ENCODE measurements at regions not wholly inside any gene's neighbourhood (a gene's known extent, or its start where the extent isn't known, plus 50 kb on each side); places are given as distances from the start of the nearest gene placed in this dataset.

DNA sequence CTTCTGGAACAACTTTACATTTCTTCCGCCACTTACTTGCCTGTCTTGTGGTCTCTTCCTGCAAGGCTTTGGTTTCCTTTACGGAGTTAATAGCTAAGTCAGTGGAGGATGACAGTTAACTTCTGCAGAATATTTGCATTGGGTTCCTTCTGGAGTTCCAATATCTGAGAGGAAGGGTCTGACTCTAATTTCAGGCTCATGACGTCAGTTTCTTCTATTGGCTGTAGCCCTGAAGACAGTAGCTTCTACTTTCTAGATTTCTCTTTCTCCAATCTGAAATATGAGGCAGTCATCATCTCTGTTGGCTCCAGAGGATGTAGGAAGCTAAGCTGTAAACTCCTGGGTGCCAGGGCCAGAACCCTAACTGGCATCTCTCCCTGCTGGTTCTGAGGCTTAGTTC is 76.7 kb downstream of the FRMPD3 start:
- Histone ChIP-seq H3K56ac (replicated peaks; ENCODE audit: insufficient read length, low read depth, low read length) (no peak overlapping the region), H3K23me2 (ENCODE audit: low read depth, low read length) (no peaks in the 10 kb centered on the region), H3K4ac (replicated peaks; ENCODE audit: insufficient read length, low read depth, low read length) (no peak overlapping the region), H4K91ac (replicated peaks; ENCODE audit: insufficient read length, low read length) (no peak overlapping the region), H4K8ac (ENCODE audit: extremely low read depth, insufficient read depth, low read length) (no peak overlapping the region), H3K14ac (ENCODE audit: insufficient read length) (no peak overlapping the region), H2AK5ac (ENCODE audit: low read depth, low read length) (no peak overlapping the region), H3K9me3 (ENCODE audit: insufficient read depth in 2 of 2, low read depth in 1 of 2, low read length in 1 of 2) (no peaks in the 10 kb centered on the region), H2AFZ (ENCODE audit: low read length) (no peak overlapping the region), H3K9ac (replicated peaks in 1 of 4; ENCODE audit: extremely low read depth in 1 of 4, low read depth in 3 of 4, low read length in 3 of 4) (no peak overlapping the region), H3K4me3 (ENCODE audit: extremely low read depth in 1 of 4, insufficient read depth in 2 of 4, low read depth in 3 of 4, low read length in 4 of 4) (no peak overlapping the region), H2BK120ac (replicated peaks; ENCODE audit: low read depth, low read length) (no peak overlapping the region), H3K27me3 (replicated peaks in 1 of 4; ENCODE audit: control insufficient read depth in 3 of 4, extremely low read depth in 1 of 4, insufficient read depth in 3 of 4, low read length in 3 of 4) (no peaks in the 10 kb centered on the region), H2BK5ac (ENCODE audit: low read depth, low read length) (no peak overlapping the region), H4K20me1 (replicated peaks in 1 of 2; ENCODE audit: control insufficient read depth in 1 of 2, insufficient read depth in 2 of 2, low read length in 2 of 2) (no peaks in the 10 kb centered on the region), H3K4me2 (ENCODE audit: insufficient read depth in 1 of 2, low read depth in 2 of 2, low read length in 2 of 2) (no peak overlapping the region), H3K36me3 (ENCODE audit: control insufficient read depth in 2 of 4, insufficient read depth in 4 of 4, low read length in 3 of 4) (no peaks in the 10 kb centered on the region), H3K18ac (ENCODE audit: extremely low read depth, low read length) (no peak overlapping the region), H3K79me1 (ENCODE audit: low read depth, low read length) (no peaks in the 10 kb centered on the region), H4K5ac (ENCODE audit: insufficient read length, low read depth, low read length) (no peak overlapping the region), H2BK15ac (ENCODE audit: low read length) (no peak overlapping the region), H3K23ac (ENCODE audit: insufficient read length) (no peak overlapping the region), H3K79me2 (ENCODE audit: control insufficient read depth in 1 of 2, insufficient read depth in 2 of 2, low read length in 2 of 2) (no peaks in the 10 kb centered on the region), H2BK20ac (ENCODE audit: low read length) (no peak overlapping the region), H3K27ac (ENCODE audit: low read depth, low read length) (no peak overlapping the region), H2BK12ac (ENCODE audit: low read depth, low read length) (no peak overlapping the region), H3K4me1 (replicated peaks in 1 of 4; ENCODE audit: control insufficient read depth in 3 of 4, insufficient read depth in 4 of 4, low read length in 3 of 4) (peaks cover 0 to 3% (median 0%) of the 10 kb centered on the region in 4 experiments; a peak in 1 of 7 replicates)
- DNase-seq (ENCODE audit: low read depth in 1 of 2, low spot score in 2 of 2) (no peak), FAIRE-seq (no peak)
- CTCF ChIA-PET (ENCODE audit: partially characterized antibody) = interaction anchor here (1.2 to 1.8 kb wide), 3 partner anchors 10 to 16 kb away, joined by 3 to 6 read pairs (median 4); no protein-coding TSS in a partner anchor
- TF ChIP-seq PHF8 (conservative IDR thresholded peaks at IDR 0.05; ENCODE audit: low read depth, low read length) = no peak
- TF ChIP-seq, protein P1, sequence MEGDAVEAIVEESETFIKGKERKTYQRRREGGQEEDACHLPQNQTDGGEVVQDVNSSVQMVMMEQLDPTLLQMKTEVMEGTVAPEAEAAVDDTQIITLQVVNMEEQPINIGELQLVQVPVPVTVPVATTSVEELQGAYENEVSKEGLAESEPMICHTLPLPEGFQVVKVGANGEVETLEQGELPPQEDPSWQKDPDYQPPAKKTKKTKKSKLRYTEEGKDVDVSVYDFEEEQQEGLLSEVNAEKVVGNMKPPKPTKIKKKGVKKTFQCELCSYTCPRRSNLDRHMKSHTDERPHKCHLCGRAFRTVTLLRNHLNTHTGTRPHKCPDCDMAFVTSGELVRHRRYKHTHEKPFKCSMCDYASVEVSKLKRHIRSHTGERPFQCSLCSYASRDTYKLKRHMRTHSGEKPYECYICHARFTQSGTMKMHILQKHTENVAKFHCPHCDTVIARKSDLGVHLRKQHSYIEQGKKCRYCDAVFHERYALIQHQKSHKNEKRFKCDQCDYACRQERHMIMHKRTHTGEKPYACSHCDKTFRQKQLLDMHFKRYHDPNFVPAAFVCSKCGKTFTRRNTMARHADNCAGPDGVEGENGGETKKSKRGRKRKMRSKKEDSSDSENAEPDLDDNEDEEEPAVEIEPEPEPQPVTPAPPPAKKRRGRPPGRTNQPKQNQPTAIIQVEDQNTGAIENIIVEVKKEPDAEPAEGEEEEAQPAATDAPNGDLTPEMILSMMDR (IDR thresholded peaks at IDR 0.05; ENCODE audit: control extremely low read depth in 1 of 3, insufficient read depth in 1 of 3, low read depth in 1 of 3, low read length in 3 of 3) = no peak
- TF ChIP-seq POU5F1 (IDR thresholded peaks at IDR 0.05; ENCODE audit: low read depth, low read length) = no peak
- no peak for TF ChIP-seq HDAC2 (IDR thresholded peaks at IDR 0.05; ENCODE audit: borderline replicate concordance in 1 of 2, low read depth in 2 of 2, low read length in 2 of 2)
- no peak for TF ChIP-seq CREB1 (IDR thresholded peaks at IDR 0.05)
- TF ChIP-seq, protein P2, sequence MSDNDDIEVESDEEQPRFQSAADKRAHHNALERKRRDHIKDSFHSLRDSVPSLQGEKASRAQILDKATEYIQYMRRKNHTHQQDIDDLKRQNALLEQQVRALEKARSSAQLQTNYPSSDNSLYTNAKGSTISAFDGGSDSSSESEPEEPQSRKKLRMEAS (IDR thresholded peaks at IDR 0.05) = no peak
- 83% methylated on average over 3 of the region's 3 CpGs; no CpG with 5 or more reads in 1 of the 2 experiments for WGBS, 2 experiments (ENCODE audit: extremely low coverage in 1 of 2, insufficient coverage in 1 of 2, insufficient read length in 1 of 2, insufficient replicate concordance in 2 of 2, low coverage in 1 of 2, low lambda C conversion rate in 2 of 2, missing lambda C conversion rate in 1 of 2)
- POLR2A ChIA-PET (ENCODE audit: partially characterized antibody) = no interaction called here

Measured in H1 (cell line).